ENCODE measurements at regions not wholly inside any gene's neighbourhood (a gene's known extent, or its start where the extent isn't known, plus 50 kb on each side); places are given as distances from the start of the nearest gene placed in this dataset.

GRCh38 chr14:76644855-76645518, 116.3 kb upstream of the VASH1 start:
- no peak for DNase-seq (ENCODE audit: extremely low read depth, low read depth)
- TF ChIP-seq CTCF (IDR thresholded peaks at IDR 0.05; ENCODE audit: low read depth, low read length): peak; percentile 15

- peak; percentile 85 for TF ChIP-seq CTCF (IDR thresholded peaks at IDR 0.05; ENCODE audit: low read depth, low read length)
Measured at GRCh38 chr14:76647697-76648298, 113.5 kb upstream of the VASH1 start.

GRCh38 chr14:76651410-76652055, 109.7 kb upstream of the VASH1 start:
- no peak for TF ChIP-seq CTCF (IDR thresholded peaks at IDR 0.05; ENCODE audit: low read depth, low read length)
- no peak for DNase-seq (ENCODE audit: extremely low read depth, low read depth)

More at GRCh38 chr14:76647697-76648298, 113.5 kb upstream of the VASH1 start:
- DNase-seq (ENCODE audit: extremely low read depth, low read depth): peak; percentile 11

GRCh38 chr14:76653875-76654572, 107.2 kb upstream of the VASH1 start:
- DNase-seq (ENCODE audit: extremely low read depth, low read depth): no peak
- TF ChIP-seq CTCF (IDR thresholded peaks at IDR 0.05; ENCODE audit: low read depth, low read length): no peak

- DNase-seq (ENCODE audit: extremely low read depth, low read depth): no peak
- no peak for TF ChIP-seq CTCF (IDR thresholded peaks at IDR 0.05; ENCODE audit: low read depth, low read length)
Measured at GRCh38 chr14:76654573-76655108, 106.6 kb upstream of the VASH1 start.

GRCh38 chr14:76655331-76655730, 105.9 kb upstream of the VASH1 start:
- no peak for DNase-seq (ENCODE audit: extremely low read depth, low read depth)
- no peak for TF ChIP-seq CTCF (IDR thresholded peaks at IDR 0.05; ENCODE audit: low read depth, low read length)

Data from AG09319 (cell line).